ENCODE measurements at regions not wholly inside any gene's neighbourhood (a gene's known extent, or its start where the extent isn't known, plus 50 kb on each side); places are given as distances from the start of the nearest gene placed in this dataset.

GRCh38 chr16:86870380-86870779, 292.0 kb downstream of the FOXL1 start:
- H3K4me3 Mint-ChIP-seq (ENCODE audit: unreplicated experiment) = no peak overlapping the region
- TF ChIP-seq EZH2 (IDR thresholded peaks at IDR 0.05; ENCODE audit: insufficient read depth, low read length) (no peak), CTCF (IDR thresholded peaks at IDR 0.05; ENCODE audit: insufficient read depth, low read depth, low read length) (no peak)
- no peaks in the 10 kb centered on the region for H3K79me2 ChIP-seq (ENCODE audit: insufficient read depth, low read length)
- no peak overlapping the region for H2AFZ ChIP-seq (ENCODE audit: low read depth, low read length)
- no peaks in the 10 kb centered on the region for H3K27me3 ChIP-seq (ENCODE audit: insufficient read depth, low read length)
- no peak overlapping the region for H3K4me3 ChIP-seq (ENCODE audit: insufficient read depth, low read depth, low read length)
- H3K4me2 ChIP-seq (ENCODE audit: low read length) = no peak overlapping the region
- no peak overlapping the region for H3K9ac ChIP-seq (ENCODE audit: low read length)
- peaks cover 14% of the 10 kb centered on the region for H3K9me3 ChIP-seq (ENCODE audit: insufficient read depth, low read depth, low read length)
- peaks cover 18% of the 10 kb centered on the region for H3K9me3 Mint-ChIP-seq (ENCODE audit: unreplicated experiment)
- H3K4me1 Mint-ChIP-seq (ENCODE audit: low read depth, unreplicated experiment) = no peaks in the 10 kb centered on the region
- FAIRE-seq (no peak), DNase-seq (ENCODE audit: low read depth) (no peak)
- no peak overlapping the region for H3K27ac Mint-ChIP-seq (ENCODE audit: unreplicated experiment)
- H4K20me1 ChIP-seq (ENCODE audit: insufficient read depth, low read length) = no peaks in the 10 kb centered on the region
- peaks cover 5% of the 10 kb centered on the region for H3K36me3 Mint-ChIP-seq (ENCODE audit: low read depth, unreplicated experiment)
- H3K36me3 ChIP-seq (ENCODE audit: insufficient read depth, low read length) = no peaks in the 10 kb centered on the region
- H3K27ac ChIP-seq (ENCODE audit: low read depth, low read length) = no peak overlapping the region
- peaks cover 4% of the 10 kb centered on the region for H3K4me1 ChIP-seq (ENCODE audit: insufficient read depth, low read length)
- peaks cover 46% of the 10 kb centered on the region for H3K27me3 Mint-ChIP-seq (ENCODE audit: low read depth, unreplicated experiment)

GRCh38 chr16:86872131-86872530, 293.8 kb downstream of the FOXL1 start:
- Mint-ChIP-seq H3K9me3 (ENCODE audit: unreplicated experiment) (peaks cover 18% of the 10 kb centered on the region), H3K27ac (ENCODE audit: unreplicated experiment) (no peak overlapping the region), H3K36me3 (ENCODE audit: low read depth, unreplicated experiment) (peaks cover 5% of the 10 kb centered on the region), H3K4me1 (ENCODE audit: low read depth, unreplicated experiment) (no peaks in the 10 kb centered on the region), H3K4me3 (ENCODE audit: unreplicated experiment) (no peak overlapping the region), H3K27me3 (ENCODE audit: low read depth, unreplicated experiment) (peaks cover 43% of the 10 kb centered on the region)
- FAIRE-seq = no peak
- Histone ChIP-seq H3K27me3 (ENCODE audit: insufficient read depth, low read length) (no peaks in the 10 kb centered on the region), H3K9ac (ENCODE audit: low read length) (no peak overlapping the region), H3K9me3 (ENCODE audit: insufficient read depth, low read depth, low read length) (peaks cover 14% of the 10 kb centered on the region), H3K27ac (ENCODE audit: low read depth, low read length) (no peak overlapping the region), H3K79me2 (ENCODE audit: insufficient read depth, low read length) (no peaks in the 10 kb centered on the region), H3K36me3 (ENCODE audit: insufficient read depth, low read length) (no peaks in the 10 kb centered on the region), H3K4me3 (ENCODE audit: insufficient read depth, low read depth, low read length) (no peak overlapping the region), H2AFZ (ENCODE audit: low read depth, low read length) (no peak overlapping the region), H3K4me2 (ENCODE audit: low read length) (no peak overlapping the region), H3K4me1 (ENCODE audit: insufficient read depth, low read length) (no peaks in the 10 kb centered on the region), H4K20me1 (ENCODE audit: insufficient read depth, low read length) (no peaks in the 10 kb centered on the region)
- TF ChIP-seq CTCF (IDR thresholded peaks at IDR 0.05; ENCODE audit: insufficient read depth, low read depth, low read length) (no peak), EZH2 (IDR thresholded peaks at IDR 0.05; ENCODE audit: insufficient read depth, low read length) (no peak)
- DNase-seq (ENCODE audit: low read depth) = no peak

GRCh38 chr16:86872833-86873232, 294.5 kb downstream of the FOXL1 start:
- H3K4me1 Mint-ChIP-seq (ENCODE audit: low read depth, unreplicated experiment) = no peaks in the 10 kb centered on the region

More at GRCh38 chr16:86872833-86873232, 294.5 kb downstream of the FOXL1 start:
- Mint-ChIP-seq H3K36me3 (ENCODE audit: low read depth, unreplicated experiment) (peaks cover 5% of the 10 kb centered on the region), H3K4me3 (ENCODE audit: unreplicated experiment) (no peak overlapping the region), H3K27me3 (ENCODE audit: low read depth, unreplicated experiment) (peaks cover 44% of the 10 kb centered on the region), H3K9me3 (ENCODE audit: unreplicated experiment) (peaks cover 18% of the 10 kb centered on the region), H3K27ac (ENCODE audit: unreplicated experiment) (no peak overlapping the region)
- H3K27ac ChIP-seq (ENCODE audit: low read depth, low read length) = no peak overlapping the region
- H3K9ac ChIP-seq (ENCODE audit: low read length) = no peak overlapping the region
- no peaks in the 10 kb centered on the region for H3K36me3 ChIP-seq (ENCODE audit: insufficient read depth, low read length)
- no peaks in the 10 kb centered on the region for H3K79me2 ChIP-seq (ENCODE audit: insufficient read depth, low read length)
- H3K4me3 ChIP-seq (ENCODE audit: insufficient read depth, low read depth, low read length) = no peak overlapping the region
- FAIRE-seq = no peak
- H3K9me3 ChIP-seq (ENCODE audit: insufficient read depth, low read depth, low read length) = peaks cover 14% of the 10 kb centered on the region
- H2AFZ ChIP-seq (ENCODE audit: low read depth, low read length) = no peak overlapping the region
- no peak overlapping the region for H3K4me2 ChIP-seq (ENCODE audit: low read length)
- no peaks in the 10 kb centered on the region for H3K27me3 ChIP-seq (ENCODE audit: insufficient read depth, low read length)
- no peaks in the 10 kb centered on the region for H3K4me1 ChIP-seq (ENCODE audit: insufficient read depth, low read length)
- H4K20me1 ChIP-seq (ENCODE audit: insufficient read depth, low read length) = no peaks in the 10 kb centered on the region
- DNase-seq (ENCODE audit: low read depth) = no peak
- TF ChIP-seq CTCF (IDR thresholded peaks at IDR 0.05; ENCODE audit: insufficient read depth, low read depth, low read length) = no peak
- no peak for TF ChIP-seq EZH2 (IDR thresholded peaks at IDR 0.05; ENCODE audit: insufficient read depth, low read length)

All from astrocyte (in vitro differentiated cells and primary cell).